GM04504 (cell line): ENCODE measurements at regions not wholly inside any gene's neighbourhood (a gene's known extent, or its start where the extent isn't known, plus 50 kb on each side); places are given as distances from the start of the nearest gene placed in this dataset.
"Not testable (repeated sequence)": the region's sequence is repeated elsewhere in the genome, so short reads cannot be mapped to it uniquely, and the experiment has no call there.

Experiments used
- DNase-seq: peaks from one replicate; pipeline ENCODE4 v3.0.0-alpha.2; 2012; ENCODE audit warnings: low read depth

DNA sequence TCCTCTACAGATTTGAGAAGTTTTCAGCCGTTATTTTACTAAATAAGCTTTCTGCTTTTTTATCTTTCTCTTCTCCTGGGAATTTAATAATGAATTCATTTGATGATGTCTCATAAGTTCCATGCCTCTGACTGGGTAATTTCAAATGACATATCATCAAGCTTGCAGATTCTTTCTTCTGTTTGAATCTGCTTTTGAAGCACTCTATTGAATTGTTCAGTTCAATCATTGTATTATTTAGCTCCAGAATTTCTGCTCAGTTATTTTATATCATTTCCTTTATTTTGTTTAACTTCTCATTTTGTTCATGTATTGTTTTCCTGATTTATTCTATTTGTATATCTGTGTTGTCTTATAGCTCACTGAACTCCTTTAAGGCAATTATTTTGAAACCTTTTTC lies 196.9 kb upstream of the CNTNAP2 start:
- DNase-seq, result no peak

DNA sequence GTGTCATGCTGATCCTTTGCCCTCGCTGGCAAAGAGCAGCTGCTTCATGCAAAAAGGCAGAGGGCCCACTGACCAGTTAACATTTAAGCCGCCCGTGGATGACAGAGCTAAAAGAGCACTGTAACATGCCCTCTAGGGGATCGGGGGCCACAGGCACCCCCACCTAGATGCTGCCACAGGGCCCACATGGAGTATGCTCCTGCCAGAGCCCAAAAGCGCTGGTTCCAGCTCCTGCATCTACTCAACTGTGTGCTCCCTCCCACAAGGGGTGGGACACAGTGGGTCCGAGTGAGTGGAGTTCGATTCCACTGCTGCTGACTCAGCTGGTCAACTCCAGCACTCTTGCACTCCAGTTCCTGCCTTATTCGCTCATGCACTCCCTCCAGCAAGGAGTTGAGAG lies 199.8 kb upstream of the CNTNAP2 start:
- no peak for DNase-seq

- DNase-seq, result no peak
These were observed 200.9 kb upstream of the CNTNAP2 start for GRCh38 chr7:145915679-145916078.

DNA sequence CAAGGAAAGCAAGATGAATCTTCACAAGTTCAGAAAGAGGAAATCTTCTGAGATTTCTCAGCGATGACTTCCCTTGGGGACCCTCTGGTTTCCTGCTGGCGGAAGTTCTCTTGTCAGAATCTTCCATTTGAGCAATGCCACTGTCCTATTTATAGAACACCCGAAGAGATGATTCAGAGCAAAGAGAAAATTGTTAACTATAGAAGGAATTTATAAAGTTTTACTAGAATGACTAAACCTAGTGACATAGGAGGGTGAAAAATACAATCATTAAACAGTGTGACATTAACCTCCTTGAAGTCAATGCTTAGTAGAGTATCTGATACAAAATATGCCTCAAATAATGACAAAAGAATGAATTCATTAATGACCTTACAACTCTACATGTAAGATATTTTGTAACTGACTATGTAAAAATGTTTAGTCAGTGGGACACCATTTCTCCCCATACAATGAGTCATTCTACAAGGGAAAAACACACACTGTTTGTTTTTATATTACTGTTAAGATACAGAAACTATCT lies 206.5 kb upstream of the CNTNAP2 start:
- no peak for DNase-seq

GRCh38 chr7:145903658-145904057 lies 212.9 kb upstream of the CNTNAP2 start:
- no peak for DNase-seq

GRCh38 chr7:145902123-145902522 lies 214.5 kb upstream of the CNTNAP2 start:
- no peak for DNase-seq

DNA sequence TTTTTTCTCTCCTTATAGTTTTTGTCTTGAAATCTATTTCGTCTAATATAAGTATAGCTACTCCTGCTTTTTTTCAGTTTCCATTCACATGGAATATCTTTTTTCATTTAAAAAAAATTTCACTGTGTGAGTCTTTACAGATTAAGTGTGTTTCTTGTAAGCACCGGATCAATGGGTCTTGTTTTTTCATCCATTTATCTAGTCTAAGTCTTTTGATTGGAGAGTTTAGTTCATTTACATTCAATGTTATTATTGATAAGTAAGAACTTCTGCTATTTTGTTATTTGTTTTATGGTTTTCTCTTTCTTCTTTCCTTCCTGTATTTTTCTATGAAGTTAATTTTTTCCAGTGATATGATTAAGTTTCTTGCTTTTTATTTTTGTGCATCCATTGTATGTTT lies 216.7 kb upstream of the CNTNAP2 start:
- DNase-seq, result no peak

GRCh38 chr7:145893925-145894535 lies 222.6 kb upstream of the CNTNAP2 start:
- DNase-seq, result no peak

GRCh38 chr7:145884716-145885514 lies 231.7 kb upstream of the CNTNAP2 start:
- no peak for DNase-seq

GRCh38 chr7:145876376-145876775 lies 240.2 kb upstream of the CNTNAP2 start:
- no peak for DNase-seq

DNA sequence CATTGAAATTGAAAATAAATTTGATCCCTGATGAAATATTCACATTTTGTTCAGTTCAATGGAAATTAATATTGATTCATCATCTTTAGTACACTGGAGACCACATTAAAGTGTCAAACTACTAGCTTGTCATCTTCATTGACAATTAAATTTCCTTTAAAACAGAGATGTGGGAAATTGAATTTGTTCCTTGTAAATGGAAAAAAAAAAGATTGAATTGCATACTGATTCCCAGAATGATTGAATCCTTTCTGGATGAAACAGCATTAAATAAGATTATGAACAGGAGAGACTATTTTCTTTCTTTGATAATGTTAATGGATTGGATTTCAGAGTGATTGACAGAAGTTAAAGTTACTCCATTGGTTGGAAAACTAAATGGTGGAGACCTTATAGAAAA lies 241.3 kb upstream of the CNTNAP2 start:
- no peak for DNase-seq

GRCh38 chr7:145868935-145869334 lies 247.7 kb upstream of the CNTNAP2 start:
- no peak for DNase-seq

DNA sequence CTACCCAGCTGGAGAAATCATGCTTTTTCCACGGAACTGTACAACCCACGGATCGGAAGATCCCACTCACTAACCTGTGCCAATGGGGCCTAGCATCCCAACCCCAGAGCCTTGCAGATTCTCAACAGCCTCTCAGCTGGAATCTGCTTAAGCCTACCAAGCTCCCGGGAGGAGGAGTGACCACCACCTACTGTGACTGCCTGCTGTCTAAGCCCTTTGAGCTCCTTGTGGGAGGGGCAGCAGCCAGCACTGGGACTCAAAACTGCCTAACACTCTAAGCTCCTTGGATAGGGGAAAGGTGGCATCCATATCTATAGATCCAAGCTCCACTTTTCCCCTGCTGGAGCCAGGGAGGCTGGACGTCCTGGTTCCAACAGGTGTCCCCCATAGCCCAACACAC lies 254.4 kb upstream of the CNTNAP2 start:
- no peak for DNase-seq

GRCh38 chr7:145860809-145861208 lies 255.8 kb upstream of the CNTNAP2 start:
- DNase-seq, result no peak

DNA sequence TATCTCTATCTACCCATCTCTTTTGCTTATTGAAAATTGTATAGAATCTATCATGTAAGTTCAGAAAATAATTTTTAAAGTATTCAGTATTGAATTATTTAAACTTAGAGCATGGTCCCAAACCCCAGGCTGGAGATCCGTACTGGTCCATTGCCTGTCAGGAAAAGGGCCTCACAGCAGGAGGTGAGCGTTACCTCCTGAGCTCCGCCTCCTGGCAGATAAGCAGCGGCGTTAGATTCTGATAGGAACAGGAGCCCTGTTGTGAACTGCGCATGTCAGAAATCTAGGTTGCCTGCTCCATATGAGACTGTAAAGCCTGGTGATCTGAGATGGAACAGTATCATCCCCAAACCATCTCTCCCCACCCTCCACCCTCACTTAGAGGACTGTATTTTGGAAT lies 266.0 kb upstream of the CNTNAP2 start:
- DNase-seq, result no peak

- DNase-seq, result no peak
These were observed 267.9 kb upstream of the CNTNAP2 start for GRCh38 chr7:145848691-145849090.

- no peak for DNase-seq
These were observed 271.3 kb upstream of the CNTNAP2 start for GRCh38 chr7:145845345-145845744.

DNA sequence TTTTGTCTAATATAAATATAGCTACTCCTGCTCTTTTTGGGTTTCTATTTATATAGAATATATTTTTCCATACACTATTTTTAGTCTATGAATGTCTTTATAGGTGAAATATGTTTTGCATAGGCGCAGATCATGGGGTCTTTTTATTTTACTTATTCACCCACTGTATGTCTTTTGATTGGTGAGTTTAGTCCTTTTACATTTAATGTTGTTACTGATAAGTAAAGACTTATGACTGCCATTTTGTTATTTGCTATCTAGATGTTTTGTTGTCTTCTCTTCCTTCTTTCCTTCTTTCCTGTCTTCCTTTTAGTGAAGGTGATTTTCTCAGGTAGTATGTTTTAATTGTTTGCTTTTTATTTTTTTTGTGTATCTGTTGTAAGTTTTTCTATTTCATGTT lies 276.8 kb upstream of the CNTNAP2 start:
- no peak for DNase-seq

DNA sequence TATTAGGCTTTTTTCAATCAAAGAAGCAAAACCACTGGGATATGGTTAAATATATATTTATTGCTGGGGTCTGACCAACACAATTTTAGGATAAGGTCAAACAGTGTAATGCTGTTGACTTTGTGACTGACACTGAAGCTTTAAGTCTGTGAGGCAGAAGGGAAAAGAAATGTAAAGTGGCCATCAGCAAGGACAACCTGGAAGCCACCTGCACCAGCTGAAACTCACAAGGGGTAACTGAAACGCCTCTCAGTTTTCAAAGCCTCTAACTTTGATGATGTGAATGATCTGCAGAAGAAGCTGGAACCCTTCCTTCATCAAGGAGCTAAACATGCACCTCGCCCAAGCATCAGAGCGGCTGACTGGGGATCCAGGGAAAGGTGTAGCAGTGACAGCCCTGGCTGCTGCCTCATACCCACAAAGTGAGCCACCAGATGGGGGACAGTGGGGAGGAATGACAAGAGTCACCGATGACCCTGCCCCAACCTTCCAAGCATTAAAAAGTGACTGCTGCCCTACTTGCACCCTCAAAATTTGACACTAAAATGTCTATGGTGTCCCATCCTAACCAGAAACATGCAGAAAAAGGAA lies 284.9 kb upstream of the CNTNAP2 start:
- no peak for DNase-seq

DNA sequence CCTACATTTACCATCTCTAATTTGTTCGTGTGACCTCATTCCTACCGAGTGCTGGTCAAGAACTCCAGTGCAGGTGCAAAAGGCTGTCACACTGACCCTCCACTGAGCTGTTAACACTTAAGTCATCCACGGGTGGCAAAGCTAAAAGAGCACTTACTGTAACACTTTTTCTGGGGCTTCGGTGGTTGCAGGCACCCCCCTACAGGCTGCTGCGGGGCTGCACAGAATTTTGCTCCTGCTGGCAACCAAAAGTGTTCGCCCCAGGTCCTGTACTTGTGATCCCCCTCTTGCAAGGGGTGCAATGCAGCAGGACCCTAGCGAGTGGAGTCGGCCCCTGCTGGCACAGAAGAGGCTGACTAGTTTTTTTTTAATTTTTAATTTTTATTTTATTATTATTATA lies 298.9 kb upstream of the CNTNAP2 start:
- no peak for DNase-seq

- DNase-seq, result no peak
These were observed 304.4 kb upstream of the CNTNAP2 start for GRCh38 chr7:145812218-145812617.

- not testable (repeated sequence) for DNase-seq
These were observed 311.1 kb upstream of the CNTNAP2 start for GRCh38 chr7:145805496-145805895.

GRCh38 chr7:145797507-145797906 lies 319.1 kb upstream of the CNTNAP2 start:
- DNase-seq, result no peak
